ENCODE measurements at regions not wholly inside any gene's neighbourhood (a gene's known extent, or its start where the extent isn't known, plus 50 kb on each side); places are given as distances from the start of the nearest gene placed in this dataset.
"Not testable (repeated sequence)": the region's sequence is repeated elsewhere in the genome, so short reads cannot be mapped to it uniquely, and the experiment has no call there.

DNA sequence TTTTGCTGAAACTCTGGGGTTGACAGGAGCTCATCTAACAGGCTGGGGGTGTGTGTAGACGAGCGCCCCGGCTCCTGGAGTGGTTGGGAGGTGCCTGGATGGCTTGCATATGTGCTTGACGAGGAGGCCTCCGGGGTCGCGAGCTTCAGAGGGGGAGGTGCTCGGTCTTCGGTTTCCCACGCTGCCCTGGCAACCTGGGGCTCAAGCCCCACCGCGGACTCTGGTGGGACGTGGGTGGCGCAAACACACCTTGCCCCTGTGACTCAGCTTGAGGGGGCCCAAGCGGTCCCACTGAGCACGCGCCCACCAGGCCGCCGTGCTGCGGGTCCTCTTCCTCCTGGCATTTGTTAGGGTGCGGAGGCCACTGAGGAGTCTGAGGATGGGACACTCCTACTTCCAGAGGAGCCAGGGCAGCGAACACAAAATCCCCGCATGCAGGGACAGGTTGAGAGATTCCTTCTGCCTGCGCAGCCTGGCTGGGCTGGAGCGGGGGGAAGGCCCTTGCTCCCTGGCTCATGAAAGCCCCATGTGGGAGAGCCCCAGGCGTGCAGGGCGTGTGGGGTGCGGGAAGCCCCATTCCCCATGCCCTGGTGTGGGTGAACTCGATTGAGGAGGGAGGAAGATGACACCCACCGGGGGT lies 357.3 kb upstream of the DEFB115 start:
- H3K27ac ChIP-seq (ENCODE audit: low read length); H3K4me3 ChIP-seq (ENCODE audit: low read depth in 1 of 2, low read length in 2 of 2); H3K36me3 ChIP-seq (ENCODE audit: control insufficient read depth in 1 of 2, insufficient read depth in 2 of 2, low read length in 2 of 2); H3K27me3 ChIP-seq (ENCODE audit: low read depth, low read length); H3K9me3 ChIP-seq (ENCODE audit: control insufficient read depth in 1 of 2, low read length in 2 of 2); H3K4me1 ChIP-seq (ENCODE audit: control insufficient read depth in 1 of 2, insufficient read depth in 2 of 2, low read length in 2 of 2): not testable (repeated sequence)

DNA sequence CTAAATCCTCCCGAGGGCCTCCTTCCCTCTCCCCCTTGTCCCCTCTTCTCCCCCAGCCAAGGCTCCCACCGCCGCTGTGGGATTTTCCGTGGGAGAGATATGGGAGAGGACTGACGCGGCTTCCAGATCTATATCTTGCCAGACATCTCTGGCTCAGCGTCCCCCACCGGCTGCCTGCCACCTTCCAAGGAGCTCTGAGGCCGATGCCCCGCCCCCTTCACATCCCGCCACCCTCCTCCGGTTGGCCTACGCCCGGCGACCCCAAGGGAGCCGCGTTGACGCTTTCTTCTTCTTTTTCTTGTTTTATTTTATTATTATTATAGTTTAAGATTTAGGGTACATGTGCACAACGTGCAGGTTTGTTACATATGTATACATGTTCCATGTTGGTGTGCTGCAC lies 352.2 kb upstream of the DEFB115 start:
- not testable (repeated sequence) for H3K4me1 ChIP-seq (ENCODE audit: control insufficient read depth in 1 of 2, insufficient read depth in 2 of 2, low read length in 2 of 2); H3K36me3 ChIP-seq (ENCODE audit: control insufficient read depth in 1 of 2, insufficient read depth in 2 of 2, low read length in 2 of 2); H3K27ac ChIP-seq (ENCODE audit: low read length); H3K27me3 ChIP-seq (ENCODE audit: low read depth, low read length); H3K4me3 ChIP-seq (ENCODE audit: low read depth in 1 of 2, low read length in 2 of 2)
- H3K9me3 ChIP-seq (ENCODE audit: control insufficient read depth in 1 of 2, low read length in 2 of 2): peaks cover 0 to 12% of the 10 kb centered on the region in 2 donors

DNA sequence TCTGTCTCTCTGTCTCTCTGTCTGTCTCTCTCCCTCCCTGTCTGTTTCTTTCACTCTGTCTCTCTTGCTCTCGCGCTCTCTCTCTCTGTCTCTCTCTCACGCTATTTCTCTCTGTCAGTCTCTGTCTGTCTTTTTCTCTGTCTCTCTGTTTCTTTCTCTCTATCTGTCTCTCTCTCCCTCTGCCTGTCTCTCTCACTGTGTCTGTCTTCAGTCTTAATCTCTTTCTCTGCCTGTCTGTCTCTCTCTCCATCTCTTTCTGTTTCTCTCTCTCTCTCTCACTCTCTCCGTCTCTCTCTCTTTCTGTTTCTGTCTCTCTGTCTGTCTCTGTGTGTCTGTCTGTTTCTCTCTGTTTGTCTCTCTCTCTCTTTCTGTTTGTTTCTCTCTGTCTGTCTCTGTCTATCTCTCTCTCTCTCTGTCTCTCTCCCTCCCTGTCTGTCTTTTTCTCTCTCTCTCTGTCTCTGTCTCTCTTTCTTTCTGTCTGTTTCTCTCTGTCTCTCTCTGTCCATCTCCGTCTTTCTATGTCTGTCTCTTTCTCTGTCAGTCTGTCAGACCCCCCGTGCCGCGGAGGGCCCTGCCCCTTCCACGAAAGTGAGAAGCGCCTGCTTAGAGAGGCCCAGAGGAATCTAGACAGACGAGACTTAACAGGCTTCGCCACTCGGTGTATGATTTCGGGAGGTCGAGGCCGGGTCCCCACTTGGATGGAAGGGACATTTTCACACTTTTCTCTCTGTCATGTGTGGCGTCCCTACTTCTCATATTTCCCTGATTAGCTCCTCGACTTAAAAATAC lies 346.3 kb upstream of the DEFB115 start:
- Histone ChIP-seq H3K4me3 (ENCODE audit: low read depth in 1 of 2, low read length in 2 of 2) (no peak overlapping the region), H3K27me3 (ENCODE audit: low read depth, low read length) (no peaks in the 10 kb centered on the region), H3K9me3 (ENCODE audit: control insufficient read depth in 1 of 2, low read length in 2 of 2) (peaks cover 0 to 4% of the 10 kb centered on the region in 2 donors), H3K36me3 (ENCODE audit: control insufficient read depth in 1 of 2, insufficient read depth in 2 of 2, low read length in 2 of 2) (no peaks in the 10 kb centered on the region), H3K27ac (ENCODE audit: low read length) (no peak overlapping the region), H3K4me1 (ENCODE audit: control insufficient read depth in 1 of 2, insufficient read depth in 2 of 2, low read length in 2 of 2) (peaks cover 0 to 5% of the 10 kb centered on the region in 2 donors)

DNA sequence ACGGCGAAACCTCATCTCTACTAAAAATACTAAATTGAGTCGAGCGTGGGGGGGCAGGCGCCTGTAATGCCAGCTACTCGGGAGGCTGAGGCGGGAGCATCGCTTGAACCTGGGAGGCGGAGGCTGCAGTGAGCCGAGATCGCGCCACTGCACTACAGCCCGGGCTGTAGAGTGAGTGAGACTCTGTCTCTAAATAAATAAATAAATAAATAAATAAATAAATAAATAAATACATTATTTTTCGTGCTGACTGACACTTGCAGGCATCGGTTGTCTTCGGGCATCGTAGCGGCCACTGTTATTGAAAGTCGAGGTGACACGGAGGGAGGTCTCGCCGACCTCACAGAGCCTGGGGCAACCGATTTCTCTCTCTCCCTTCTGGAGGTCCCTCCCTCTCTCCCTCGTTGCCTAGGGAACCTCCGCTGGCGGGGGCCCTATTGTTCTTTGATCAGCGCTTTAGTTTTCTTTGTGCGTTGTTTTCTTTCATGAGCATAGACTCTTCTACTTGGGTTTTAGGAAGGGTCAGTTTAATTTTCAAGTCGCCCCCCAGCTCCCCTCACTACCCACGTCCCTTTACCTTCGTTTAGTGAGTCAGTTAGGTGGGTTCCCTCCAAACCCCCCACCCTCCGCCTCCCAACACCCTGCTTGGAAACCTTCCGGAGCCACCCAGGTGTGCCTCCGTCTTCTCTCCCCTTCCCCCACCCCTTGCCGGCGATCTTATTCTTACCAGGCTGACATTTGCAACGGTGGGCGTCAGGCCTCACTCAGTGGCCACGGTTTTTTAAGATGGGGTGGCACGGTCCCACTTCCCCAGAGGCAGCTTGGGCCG lies 345.4 kb upstream of the DEFB115 start:
- H3K36me3 ChIP-seq (ENCODE audit: control insufficient read depth in 1 of 2, insufficient read depth in 2 of 2, low read length in 2 of 2); H3K9me3 ChIP-seq (ENCODE audit: control insufficient read depth in 1 of 2, low read length in 2 of 2); H3K4me1 ChIP-seq (ENCODE audit: control insufficient read depth in 1 of 2, insufficient read depth in 2 of 2, low read length in 2 of 2); H3K27me3 ChIP-seq (ENCODE audit: low read depth, low read length); H3K4me3 ChIP-seq (ENCODE audit: low read depth in 1 of 2, low read length in 2 of 2); H3K27ac ChIP-seq (ENCODE audit: low read length): not testable (repeated sequence)

DNA sequence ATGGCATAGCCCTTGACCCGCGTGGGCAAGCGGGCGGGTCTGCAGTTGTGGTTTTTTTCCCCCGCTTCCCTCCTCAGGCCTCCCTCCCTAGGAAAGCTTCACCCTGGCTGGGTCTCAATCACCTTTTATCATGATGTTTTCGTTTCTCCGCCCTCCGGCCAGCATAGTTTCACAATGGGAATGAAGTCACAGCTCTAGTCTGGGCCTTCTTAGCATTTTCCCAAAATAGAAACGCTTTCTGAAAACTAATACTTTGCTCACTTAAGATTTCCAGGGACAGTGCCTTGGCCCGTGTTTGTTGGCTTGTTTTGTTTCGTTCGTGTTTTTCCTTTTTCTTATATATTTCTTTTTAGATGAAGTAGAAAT lies 344.8 kb upstream of the DEFB115 start:
- not testable (repeated sequence) for H3K27me3 ChIP-seq (ENCODE audit: low read depth, low read length); H3K4me1 ChIP-seq (ENCODE audit: control insufficient read depth in 1 of 2, insufficient read depth in 2 of 2, low read length in 2 of 2); H3K27ac ChIP-seq (ENCODE audit: low read length); H3K9me3 ChIP-seq (ENCODE audit: control insufficient read depth in 1 of 2, low read length in 2 of 2); H3K36me3 ChIP-seq (ENCODE audit: control insufficient read depth in 1 of 2, insufficient read depth in 2 of 2, low read length in 2 of 2); H3K4me3 ChIP-seq (ENCODE audit: low read depth in 1 of 2, low read length in 2 of 2)

DNA sequence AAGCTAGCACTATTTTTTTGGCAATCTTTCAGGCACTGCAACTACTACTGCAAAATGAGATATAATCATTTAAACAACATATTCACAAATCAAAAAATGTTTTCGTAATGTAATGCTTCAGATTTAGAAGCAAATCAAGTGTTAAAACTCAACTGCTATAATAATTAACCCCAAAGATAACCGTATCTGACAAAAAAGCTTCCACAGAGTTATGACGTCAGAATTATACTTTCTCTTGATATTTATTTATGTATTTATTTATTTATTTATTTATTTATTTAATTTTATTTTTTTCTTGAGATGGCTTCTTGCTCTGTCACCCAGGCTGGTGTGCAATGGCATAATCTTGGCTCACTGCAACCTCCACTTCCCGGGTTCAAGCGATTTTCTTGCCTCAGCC lies 341.1 kb upstream of the DEFB115 start:
- H3K4me1 ChIP-seq (ENCODE audit: control insufficient read depth in 1 of 2, insufficient read depth in 2 of 2, low read length in 2 of 2): not testable (repeated sequence)

DNA sequence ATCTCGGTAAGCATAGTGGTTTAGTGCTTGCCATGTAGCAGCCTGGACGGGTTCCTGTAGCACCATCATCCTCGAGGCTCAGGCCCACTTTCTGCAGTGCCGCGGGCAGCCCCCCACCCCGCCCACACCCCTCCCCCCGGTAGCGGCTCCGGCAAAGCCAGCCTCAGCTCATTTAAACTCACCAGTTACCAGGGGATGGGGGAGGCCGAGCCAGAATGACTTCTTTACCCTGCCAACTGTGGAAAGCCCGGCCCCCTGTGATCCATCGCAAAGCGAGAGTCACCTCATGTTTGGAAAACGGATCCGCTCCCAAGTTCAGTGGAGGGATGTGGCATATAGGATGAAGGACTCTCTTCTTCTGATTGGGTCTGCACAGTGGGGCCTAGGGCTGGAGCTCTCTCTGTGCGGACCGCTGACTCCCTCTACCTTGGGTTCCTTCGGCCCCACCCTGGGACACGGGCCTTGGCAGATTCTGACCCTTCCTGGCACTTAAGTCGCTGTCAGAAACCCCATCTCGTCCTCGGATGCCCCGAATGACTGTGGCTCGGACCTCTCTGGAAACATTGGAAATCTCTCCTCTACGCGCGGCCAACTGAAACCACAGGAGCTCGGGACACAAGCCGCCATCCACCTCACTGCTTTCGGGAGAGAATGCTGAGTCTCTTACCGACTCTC lies 337.8 kb upstream of the DEFB115 start:
- H3K4me1 ChIP-seq (ENCODE audit: control insufficient read depth in 1 of 2, insufficient read depth in 2 of 2, low read length in 2 of 2): no peaks in the 10 kb centered on the region
- H3K9me3 ChIP-seq (ENCODE audit: control insufficient read depth in 1 of 2, low read length in 2 of 2): peaks cover 0 to 13% of the 10 kb centered on the region in 2 donors
- H3K27ac ChIP-seq (ENCODE audit: low read length): no peak overlapping the region
- H3K4me3 ChIP-seq (ENCODE audit: low read depth in 1 of 2, low read length in 2 of 2): no peak overlapping the region
- no peaks in the 10 kb centered on the region for H3K36me3 ChIP-seq (ENCODE audit: control insufficient read depth in 1 of 2, insufficient read depth in 2 of 2, low read length in 2 of 2)
- no peaks in the 10 kb centered on the region for H3K27me3 ChIP-seq (ENCODE audit: low read depth, low read length)

More for the DNA sequence above, 341.1 kb upstream of the DEFB115 start:
- H3K27me3 ChIP-seq (ENCODE audit: low read depth, low read length); H3K36me3 ChIP-seq (ENCODE audit: control insufficient read depth in 1 of 2, insufficient read depth in 2 of 2, low read length in 2 of 2); H3K4me3 ChIP-seq (ENCODE audit: low read depth in 1 of 2, low read length in 2 of 2); H3K9me3 ChIP-seq (ENCODE audit: control insufficient read depth in 1 of 2, low read length in 2 of 2); H3K27ac ChIP-seq (ENCODE audit: low read length): not testable (repeated sequence)

DNA sequence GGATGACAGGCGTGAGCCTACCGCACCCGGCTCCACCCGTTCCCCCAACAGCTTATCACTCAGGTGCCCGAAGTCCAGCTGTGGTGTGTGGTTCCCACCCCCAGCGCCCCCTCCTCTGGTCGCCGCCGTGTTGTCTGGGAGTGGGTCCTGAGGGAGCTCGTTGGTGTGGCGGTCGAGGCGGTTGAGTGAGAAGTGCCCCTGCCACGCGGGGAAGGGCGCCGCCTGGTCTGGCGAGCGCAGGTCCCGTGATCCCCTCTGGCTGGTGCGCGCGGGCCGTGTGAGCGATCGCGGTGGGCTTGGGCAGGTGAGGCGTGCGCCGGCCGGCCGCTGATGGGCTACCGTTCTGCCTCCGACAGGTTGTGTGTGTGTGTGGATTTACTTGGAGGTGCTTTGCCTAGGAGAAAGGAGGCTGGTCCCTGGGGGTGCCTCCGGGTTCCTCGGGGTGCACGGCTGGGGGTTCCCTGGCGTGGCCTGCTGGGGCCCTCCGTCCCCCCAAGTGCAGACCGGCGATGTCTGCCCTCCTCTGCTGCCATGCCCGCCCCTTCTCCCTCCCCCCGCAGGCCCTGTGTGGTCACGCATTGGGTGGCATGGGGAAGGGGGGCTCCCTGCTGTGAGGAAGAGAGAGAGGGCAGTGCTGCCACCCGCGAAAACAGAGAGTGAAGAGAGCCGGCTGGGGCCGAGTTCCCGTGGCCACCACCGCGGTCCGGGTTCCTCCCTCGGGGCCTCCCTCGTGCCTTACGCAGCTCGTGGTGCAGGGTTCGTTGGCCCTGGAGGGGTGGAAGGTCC lies 336.0 kb upstream of the DEFB115 start:
- H3K4me1 ChIP-seq (ENCODE audit: control insufficient read depth in 1 of 2, insufficient read depth in 2 of 2, low read length in 2 of 2): no peaks in the 10 kb centered on the region
- H3K27ac ChIP-seq (ENCODE audit: low read length): no peak overlapping the region
- no peaks in the 10 kb centered on the region for H3K36me3 ChIP-seq (ENCODE audit: control insufficient read depth in 1 of 2, insufficient read depth in 2 of 2, low read length in 2 of 2)
- no peak overlapping the region for H3K4me3 ChIP-seq (ENCODE audit: low read depth in 1 of 2, low read length in 2 of 2)
- peaks cover 0 to 26% of the 10 kb centered on the region in 2 donors for H3K9me3 ChIP-seq (ENCODE audit: control insufficient read depth in 1 of 2, low read length in 2 of 2)
- H3K27me3 ChIP-seq (ENCODE audit: low read depth, low read length): no peaks in the 10 kb centered on the region

DNA sequence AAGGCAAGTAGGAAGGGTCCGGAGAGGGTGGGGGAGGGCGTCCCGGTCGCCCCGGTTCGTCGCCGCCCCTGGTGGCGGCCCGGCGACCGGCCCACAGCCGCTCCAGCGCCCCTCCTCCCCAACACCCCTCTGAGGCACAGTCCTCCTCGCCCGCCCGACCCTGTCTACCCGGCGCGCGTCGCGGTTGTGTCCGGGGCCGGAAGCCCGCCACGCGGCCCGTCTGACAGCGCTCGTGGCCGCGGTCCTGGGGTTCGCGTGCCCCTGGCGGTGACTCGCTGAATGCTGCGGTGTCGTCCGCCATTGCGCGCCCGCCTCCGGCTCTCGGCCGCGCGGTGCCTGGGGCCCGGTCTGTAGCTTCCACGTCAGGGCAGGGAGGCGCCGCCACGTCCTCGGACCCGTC lies 335.3 kb upstream of the DEFB115 start:
- H3K4me3 ChIP-seq (ENCODE audit: low read depth in 1 of 2, low read length in 2 of 2): no peak overlapping the region
- H3K36me3 ChIP-seq (ENCODE audit: control insufficient read depth in 1 of 2, insufficient read depth in 2 of 2, low read length in 2 of 2): no peaks in the 10 kb centered on the region
- no peaks in the 10 kb centered on the region for H3K27me3 ChIP-seq (ENCODE audit: low read depth, low read length)
- no peak overlapping the region for H3K27ac ChIP-seq (ENCODE audit: low read length)
- no peaks in the 10 kb centered on the region for H3K4me1 ChIP-seq (ENCODE audit: control insufficient read depth in 1 of 2, insufficient read depth in 2 of 2, low read length in 2 of 2)
- H3K9me3 ChIP-seq (ENCODE audit: control insufficient read depth in 1 of 2, low read length in 2 of 2): peaks cover 0 to 26% of the 10 kb centered on the region in 2 donors

DNA sequence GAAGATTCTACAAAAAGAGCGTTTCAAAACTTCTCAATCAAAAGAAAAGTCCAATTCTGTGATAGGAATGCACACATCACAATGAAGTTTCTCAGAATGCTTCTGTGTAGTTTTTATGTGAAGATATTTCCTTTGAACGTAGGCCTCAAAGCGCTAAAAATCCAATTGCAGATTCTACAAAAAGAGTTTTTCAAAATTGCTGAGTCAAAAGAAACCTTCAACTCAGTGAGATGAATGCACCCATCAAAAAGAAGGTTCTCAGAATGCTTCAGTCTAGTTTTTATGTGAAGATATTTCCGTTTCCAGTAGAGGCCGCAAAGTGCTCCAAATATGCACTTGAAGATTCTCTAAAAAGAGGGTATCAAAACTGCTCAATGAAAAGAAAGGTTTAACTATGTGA lies 319.7 kb upstream of the DEFB115 start:
- no peak overlapping the region for H3K27ac ChIP-seq (ENCODE audit: low read length)
- no peaks in the 10 kb centered on the region for H3K36me3 ChIP-seq (ENCODE audit: control insufficient read depth in 1 of 2, insufficient read depth in 2 of 2, low read length in 2 of 2)
- H3K4me3 ChIP-seq (ENCODE audit: low read depth in 1 of 2, low read length in 2 of 2): no peak overlapping the region
- H3K4me1 ChIP-seq (ENCODE audit: control insufficient read depth in 1 of 2, insufficient read depth in 2 of 2, low read length in 2 of 2): no peaks in the 10 kb centered on the region
- H3K27me3 ChIP-seq (ENCODE audit: low read depth, low read length): no peaks in the 10 kb centered on the region
- no peaks in the 10 kb centered on the region for H3K9me3 ChIP-seq (ENCODE audit: control insufficient read depth in 1 of 2, low read length in 2 of 2)
